ENCODE measurements at regions not wholly inside any gene's neighbourhood (a gene's known extent, or its start where the extent isn't known, plus 50 kb on each side); places are given as distances from the start of the nearest gene placed in this dataset.

GRCh38 chr13:104321756-104322155 lies 1255.5 kb upstream of the SLC10A2 start:
- TF ChIP-seq CTCF (IDR thresholded peaks at IDR 0.05): no peak
- no peak for TF ChIP-seq POLR2A (IDR thresholded peaks at IDR 0.05)
